Lower lobe of right lung (tissue), 2 donors: ENCODE measurements at regions not wholly inside any gene's neighbourhood (a gene's known extent, or its start where the extent isn't known, plus 50 kb on each side); places are given as distances from the start of the nearest gene placed in this dataset.
A peak's percentile ranks its signal among the peaks of the same experiment; 100 is the strongest.

ENCODE experiments used
- ATAC-seq, 2 donors: fragments of 200-7000 bp; cut with Tn5 transposase; one replicate each; pipeline ENCODE4 v1.9.1; 2020 to 2022; ENCODE audit warnings: mild to moderate bottlenecking in 2 of 2, moderate library complexity in 2 of 2
- DNase-seq: peaks from one replicate; pipeline ENCODE4 v3.0.0-alpha.2; 2020
- H3K27ac ChIP-seq: fragments of 200-600 bp; one replicate; pipeline ENCODE4 v1.8.0; 2022
- H3K27me3 ChIP-seq: fragments of 200-600 bp; one replicate; pipeline ENCODE4 v1.8.0; 2022; ENCODE audit warnings: low read depth
- H3K36me3 ChIP-seq: fragments of 200-600 bp; one replicate; pipeline ENCODE4 v1.8.0; 2022; ENCODE audit warnings: mild to moderate bottlenecking
- H3K4me1 ChIP-seq: fragments of 200-600 bp; one replicate; pipeline ENCODE4 v1.8.0; 2022
- H3K4me3 ChIP-seq: fragments of 200-600 bp; one replicate; pipeline ENCODE4 v1.8.0; 2022; ENCODE audit warnings: mild to moderate bottlenecking
- H3K9me3 ChIP-seq: fragments of 200-600 bp; one replicate; pipeline ENCODE4 v1.8.0; 2022
- intact Hi-C: fragments of 100-400 bp; cut with DNase I; formaldehyde crosslinking; loops from one replicate; pipeline ENCODE4 v1.11.0; 2022
- TF ChIP-seq, protein P1 (sequence below): fragments of 200-600 bp; IDR thresholded peaks from one replicate; pipeline ENCODE4 v1.8.0; 2022; ENCODE audit warnings: antibody characterized with exemption, mild to moderate bottlenecking
- donor health status: DM: no; HTN: yes; CAD: no; lungs with severe emphysema.

DNA sequence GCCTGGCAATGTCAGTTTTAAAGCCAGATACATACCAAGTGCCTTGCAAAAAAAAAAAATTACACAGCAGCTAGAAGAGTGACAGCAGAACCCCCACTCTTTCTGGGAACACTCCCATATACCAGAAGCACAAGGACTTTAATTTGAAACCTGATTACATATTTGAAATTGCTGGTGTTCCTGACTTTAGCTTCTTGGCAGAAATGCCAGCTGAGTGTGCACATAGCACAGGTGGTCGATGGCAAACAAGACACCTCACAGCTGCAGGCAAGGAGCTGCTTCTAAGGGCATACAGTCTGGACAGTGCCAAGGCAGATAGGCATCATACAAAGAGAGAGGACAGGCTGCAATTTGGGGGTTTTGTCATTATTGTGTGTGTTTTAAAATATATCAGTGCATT is 150.7 kb upstream of the SGK1 start:
- ATAC-seq (no peak), DNase-seq (no peak)
- no peaks in the 10 kb centered on the region for H3K36me3 ChIP-seq
- H3K27ac ChIP-seq, result no peak overlapping the region
- H3K4me1 ChIP-seq, result peaks cover 5% of the 10 kb centered on the region
- intact Hi-C loops, result no loop called here
- H3K4me3 ChIP-seq, result no peak overlapping the region
- no peaks in the 10 kb centered on the region for H3K9me3 ChIP-seq
- TF ChIP-seq, protein P1, sequence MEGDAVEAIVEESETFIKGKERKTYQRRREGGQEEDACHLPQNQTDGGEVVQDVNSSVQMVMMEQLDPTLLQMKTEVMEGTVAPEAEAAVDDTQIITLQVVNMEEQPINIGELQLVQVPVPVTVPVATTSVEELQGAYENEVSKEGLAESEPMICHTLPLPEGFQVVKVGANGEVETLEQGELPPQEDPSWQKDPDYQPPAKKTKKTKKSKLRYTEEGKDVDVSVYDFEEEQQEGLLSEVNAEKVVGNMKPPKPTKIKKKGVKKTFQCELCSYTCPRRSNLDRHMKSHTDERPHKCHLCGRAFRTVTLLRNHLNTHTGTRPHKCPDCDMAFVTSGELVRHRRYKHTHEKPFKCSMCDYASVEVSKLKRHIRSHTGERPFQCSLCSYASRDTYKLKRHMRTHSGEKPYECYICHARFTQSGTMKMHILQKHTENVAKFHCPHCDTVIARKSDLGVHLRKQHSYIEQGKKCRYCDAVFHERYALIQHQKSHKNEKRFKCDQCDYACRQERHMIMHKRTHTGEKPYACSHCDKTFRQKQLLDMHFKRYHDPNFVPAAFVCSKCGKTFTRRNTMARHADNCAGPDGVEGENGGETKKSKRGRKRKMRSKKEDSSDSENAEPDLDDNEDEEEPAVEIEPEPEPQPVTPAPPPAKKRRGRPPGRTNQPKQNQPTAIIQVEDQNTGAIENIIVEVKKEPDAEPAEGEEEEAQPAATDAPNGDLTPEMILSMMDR, result no peak
- no peaks in the 10 kb centered on the region for H3K27me3 ChIP-seq

DNA sequence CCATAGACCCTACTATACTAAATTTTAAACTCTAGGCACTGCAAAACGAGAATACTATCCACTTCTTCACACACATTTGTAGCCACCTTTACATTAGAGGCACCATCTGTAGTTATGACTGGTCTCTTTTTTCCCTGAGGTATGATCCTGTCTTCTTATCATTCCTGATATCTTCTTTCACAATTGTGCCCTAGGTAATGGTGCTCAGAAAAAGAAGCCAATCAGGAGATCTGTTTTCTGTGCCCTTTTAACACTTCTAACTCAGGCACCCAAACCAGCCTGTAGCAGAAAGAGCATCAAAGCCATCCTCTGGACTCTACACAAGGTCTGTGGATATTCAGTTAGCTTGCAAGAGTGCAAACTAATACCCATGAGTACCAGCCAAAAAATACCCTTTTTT is 149.7 kb upstream of the SGK1 start:
- Histone ChIP-seq H3K27me3 (no peaks in the 10 kb centered on the region), H3K4me1 (peaks cover 5% of the 10 kb centered on the region), H3K36me3 (no peaks in the 10 kb centered on the region), H3K9me3 (no peaks in the 10 kb centered on the region), H3K4me3 (no peak overlapping the region), H3K27ac (no peak overlapping the region)
- ATAC-seq, result no peak
- DNase-seq, result no peak
- TF ChIP-seq, protein P1, result no peak
- intact Hi-C loops, result no loop called here

DNA sequence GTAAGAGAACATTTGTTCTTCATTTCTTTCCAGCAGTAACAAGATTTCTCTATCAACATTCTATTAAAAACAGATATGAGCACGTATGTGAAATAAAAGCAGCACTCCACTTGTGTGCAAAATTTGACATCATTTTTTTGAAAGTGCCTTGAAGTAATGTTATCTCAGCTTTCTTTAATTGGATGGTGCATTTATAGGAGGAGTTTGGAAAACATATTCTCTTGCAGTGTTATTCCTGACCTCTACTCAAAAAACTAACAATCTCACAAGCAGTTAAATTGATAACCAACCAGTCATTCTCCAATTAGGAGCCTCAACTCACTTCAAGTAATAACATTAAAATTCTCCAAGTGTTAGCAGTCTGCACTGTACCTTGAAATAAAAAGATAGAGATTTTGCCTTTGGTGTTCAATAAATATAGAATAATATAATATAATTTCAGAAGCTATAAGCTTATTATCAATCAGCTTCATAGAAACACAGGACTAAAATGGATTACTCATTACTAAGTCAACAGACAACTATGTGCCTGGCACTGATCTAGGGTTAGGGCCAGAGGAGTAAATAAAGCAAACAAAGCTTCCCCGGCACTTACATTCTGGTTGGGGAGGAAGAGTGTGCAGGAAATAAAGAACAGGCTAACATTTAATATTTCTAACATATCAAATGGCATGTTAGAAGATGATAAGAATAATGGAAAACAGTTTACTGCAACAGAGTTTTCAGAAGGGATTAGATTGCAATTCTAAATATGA is 149.0 kb upstream of the SGK1 start:
- Histone ChIP-seq H3K4me3 (no peak overlapping the region), H3K4me1 (peaks cover 5% of the 10 kb centered on the region), H3K9me3 (no peaks in the 10 kb centered on the region), H3K36me3 (no peaks in the 10 kb centered on the region), H3K27ac (no peak overlapping the region), H3K27me3 (no peaks in the 10 kb centered on the region)
- DNase-seq (no peak), ATAC-seq (peak in 1 of 2 donors; percentile 49)
- TF ChIP-seq, protein P1, result no peak
- intact Hi-C loops, result no loop called here

DNA sequence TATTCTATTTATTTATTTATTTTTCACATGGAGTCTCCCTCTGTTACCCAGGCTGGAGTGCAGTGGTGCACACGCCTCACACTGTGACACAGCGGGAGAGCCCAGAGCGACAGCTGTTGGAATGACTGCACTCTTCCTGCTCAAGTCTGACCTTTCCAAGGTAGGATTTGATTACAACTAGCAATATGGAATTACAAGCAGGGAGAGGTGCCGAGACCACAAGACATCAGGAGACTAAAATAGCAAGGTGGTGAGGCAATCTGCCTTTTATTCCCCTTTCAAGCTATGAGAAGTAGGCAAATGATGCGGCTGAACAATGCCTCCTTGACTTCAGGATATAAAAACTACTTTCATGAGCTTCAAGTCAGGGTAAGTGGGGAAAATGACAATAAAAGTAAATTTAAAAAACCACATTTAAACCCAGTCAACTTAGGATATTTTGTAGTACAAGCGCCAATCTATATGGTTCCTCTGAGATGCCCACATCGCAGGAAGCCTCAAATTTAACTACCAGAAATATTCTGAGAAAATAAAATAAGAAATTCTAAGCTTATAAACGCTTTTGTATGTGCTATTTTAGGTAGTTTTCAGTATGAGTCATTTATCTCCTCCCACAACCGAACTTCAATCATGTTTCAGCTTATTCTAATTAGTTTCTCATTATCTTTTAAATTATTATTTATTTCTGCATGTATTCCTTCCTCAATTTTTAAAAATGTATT is 146.9 kb upstream of the SGK1 start:
- ATAC-seq (no peak), DNase-seq (no peak)
- Histone ChIP-seq H3K4me3 (no peak overlapping the region), H3K27ac (no peak overlapping the region), H3K9me3 (no peaks in the 10 kb centered on the region), H3K4me1 (peaks cover 5% of the 10 kb centered on the region), H3K36me3 (no peaks in the 10 kb centered on the region), H3K27me3 (no peaks in the 10 kb centered on the region)
- intact Hi-C loops, result no loop called here
- TF ChIP-seq, protein P1, result no peak

DNA sequence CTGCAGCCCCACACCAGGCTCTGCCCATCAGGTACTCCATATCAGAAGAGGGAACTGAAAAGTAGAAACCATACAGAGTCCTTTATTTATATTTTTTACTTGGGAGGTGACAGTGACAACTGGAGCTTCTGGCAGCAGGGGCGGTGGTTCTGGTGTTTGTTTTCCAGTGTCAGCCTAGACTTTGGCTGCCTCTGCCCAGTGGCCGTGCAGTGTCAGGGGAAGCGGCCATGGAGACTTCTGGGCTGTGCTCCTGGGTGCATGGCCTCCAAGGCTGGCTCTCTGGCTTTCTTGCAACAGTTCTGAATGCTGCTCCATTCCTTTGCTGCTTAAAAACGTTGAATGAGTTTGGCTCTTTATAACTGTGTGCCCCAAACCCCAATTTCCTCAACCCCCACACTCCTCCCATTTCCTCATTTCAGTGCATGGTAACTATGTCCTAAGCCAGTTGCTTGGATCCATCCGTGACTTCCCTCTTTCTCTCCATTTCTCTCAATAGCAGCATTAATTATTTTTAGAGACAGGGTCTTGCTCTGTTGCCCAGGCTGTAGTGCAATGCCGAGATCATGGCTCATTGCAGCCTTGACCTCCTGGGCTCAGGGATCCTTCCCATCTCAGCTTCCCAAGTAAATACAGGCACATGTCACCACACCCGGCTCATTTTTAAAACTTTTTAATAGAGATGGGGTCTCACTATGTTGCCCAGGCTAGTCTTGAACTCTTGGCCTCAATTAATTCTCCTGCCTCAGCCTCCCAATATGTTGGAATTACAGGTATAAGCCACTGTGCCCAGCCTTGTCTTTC is 141.1 kb upstream of the SGK1 start:
- TF ChIP-seq, protein P1, result no peak
- Histone ChIP-seq H3K36me3 (no peaks in the 10 kb centered on the region), H3K27me3 (no peaks in the 10 kb centered on the region), H3K27ac (no peak overlapping the region), H3K4me3 (no peak overlapping the region), H3K4me1 (no peaks in the 10 kb centered on the region), H3K9me3 (no peaks in the 10 kb centered on the region)
- ATAC-seq (peak; percentile 40 to 79), DNase-seq (no peak)
- intact Hi-C loops, result no loop called here
